SH-SY5Y (cell line): ENCODE measurements at regions not wholly inside any gene's neighbourhood (a gene's known extent, or its start where the extent isn't known, plus 50 kb on each side); places are given as distances from the start of the nearest gene placed in this dataset.

Experiments used
- GATA2 ChIP-seq: IDR thresholded peaks from 2 replicates; pipeline ENCODE4 v1.6.1; 2011; ENCODE audit warnings: mild to moderate bottlenecking, low read depth, low read length
- GATA3 ChIP-seq: IDR thresholded peaks from 2 replicates; pipeline ENCODE4 v1.6.1; 2011; ENCODE audit warnings: low read depth, mild to moderate bottlenecking, low read length, moderate library complexity

DNA sequence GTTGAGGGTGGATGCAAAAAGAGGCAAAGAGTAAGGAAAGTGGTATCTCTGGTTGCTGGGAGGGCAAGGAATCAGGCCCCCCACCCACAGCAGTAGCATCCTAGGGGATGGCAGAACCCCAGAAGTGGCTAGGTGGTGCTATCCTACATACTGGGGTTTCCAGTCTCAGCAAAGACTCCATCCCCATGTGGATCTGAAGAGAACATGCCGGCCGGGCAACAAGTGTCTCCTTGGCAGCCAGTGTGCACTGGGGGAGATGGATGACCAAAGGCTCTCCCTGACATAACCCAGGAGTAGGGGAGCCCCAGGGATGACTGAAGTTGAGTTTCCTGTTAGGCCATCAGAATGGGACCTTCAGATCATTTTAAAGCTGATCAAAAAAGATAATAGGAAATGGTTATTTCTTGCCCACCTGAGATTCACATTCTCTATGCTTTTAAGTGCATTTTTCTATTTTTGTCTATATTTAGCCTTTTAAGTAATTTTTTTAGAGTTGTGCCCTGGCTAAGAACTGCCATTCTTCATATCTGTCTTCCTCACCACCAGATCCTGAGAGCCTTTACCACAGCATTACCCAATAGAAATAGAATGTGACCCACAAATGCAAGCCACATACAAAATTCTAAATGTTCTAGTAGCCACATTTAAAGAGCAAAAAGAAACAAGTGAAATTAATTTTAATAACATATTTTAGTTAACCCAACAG lies 78.7 kb upstream of the SMIM23 start:
- TF ChIP-seq GATA3 (no peak), GATA2 (no peak)
